Ectodermal cell (in vitro differentiated cells): ENCODE measurements at regions not wholly inside any gene's neighbourhood (a gene's known extent, or its start where the extent isn't known, plus 50 kb on each side); places are given as distances from the start of the nearest gene placed in this dataset.

ENCODE experiments used
- H3K27ac ChIP-seq: 2 replicates; pipeline ENCODE4 v1.7.0; 2013; ENCODE audit warnings: mild to moderate bottlenecking, low read depth, low read length; ENCODE audit not compliant: insufficient read depth, poor library complexity, severe bottlenecking
- H3K27me3 ChIP-seq: 2 replicates; pipeline ENCODE4 v1.7.0; 2013; ENCODE audit warnings: mild to moderate bottlenecking, low read length; ENCODE audit not compliant: insufficient read depth, control insufficient read depth, poor library complexity, severe bottlenecking
- H3K36me3 ChIP-seq: one replicate; pipeline ENCODE4 v1.7.0; 2013; ENCODE audit warnings: low read length; ENCODE audit not compliant: control insufficient read depth, insufficient read depth
- H3K4me1 ChIP-seq: one replicate; pipeline ENCODE4 v1.7.0; 2013; ENCODE audit warnings: low read length; ENCODE audit not compliant: control insufficient read depth, insufficient read depth
- H3K4me3 ChIP-seq: 2 replicates; pipeline ENCODE4 v1.7.0; 2013; ENCODE audit warnings: low read depth, low read length, control low read depth; ENCODE audit not compliant: insufficient read depth
- H3K9me3 ChIP-seq: 2 replicates; pipeline ENCODE4 v1.7.0; 2013; ENCODE audit warnings: mild to moderate bottlenecking, low read length, moderate library complexity; ENCODE audit not compliant: control insufficient read depth
- WGBS, 2 experiments: methylation state at CpG; one replicate each; pipeline ENCODE4 v1.1.7; 2013; ENCODE audit warnings: missing lambda C conversion rate in 2 of 2; 5-methylcytosine and 5-hydroxymethylcytosine counted together

DNA sequence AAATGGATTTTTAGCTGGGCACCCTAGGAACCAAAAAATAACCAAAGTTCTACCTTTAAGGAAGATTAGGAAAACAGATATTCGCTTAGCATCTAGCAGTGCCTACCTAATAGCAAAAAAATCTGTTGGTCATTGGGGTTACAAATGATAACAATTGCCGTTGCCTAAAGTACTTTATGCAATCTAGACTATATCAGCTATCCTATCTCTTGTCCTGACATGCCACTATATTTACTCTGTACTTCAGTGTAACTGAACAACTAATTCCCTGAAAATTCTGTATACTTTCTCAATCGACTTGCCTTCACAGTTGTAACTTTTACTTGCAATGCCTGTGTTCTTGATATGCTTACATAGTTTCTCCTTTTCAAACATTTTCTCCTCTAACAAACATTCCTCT, 282.9 kb upstream of the PCDH7 start:
- no peaks in the 10 kb centered on the region for H3K4me1 ChIP-seq
- 94 to 95% methylated on average over 3 of the region's 3 CpGs for WGBS, 2 experiments
- no peaks in the 10 kb centered on the region for H3K27me3 ChIP-seq
- no peaks in the 10 kb centered on the region for H3K36me3 ChIP-seq
- no peak overlapping the region for H3K27ac ChIP-seq
- H3K9me3 ChIP-seq, result no peaks in the 10 kb centered on the region
- no peak overlapping the region for H3K4me3 ChIP-seq

DNA sequence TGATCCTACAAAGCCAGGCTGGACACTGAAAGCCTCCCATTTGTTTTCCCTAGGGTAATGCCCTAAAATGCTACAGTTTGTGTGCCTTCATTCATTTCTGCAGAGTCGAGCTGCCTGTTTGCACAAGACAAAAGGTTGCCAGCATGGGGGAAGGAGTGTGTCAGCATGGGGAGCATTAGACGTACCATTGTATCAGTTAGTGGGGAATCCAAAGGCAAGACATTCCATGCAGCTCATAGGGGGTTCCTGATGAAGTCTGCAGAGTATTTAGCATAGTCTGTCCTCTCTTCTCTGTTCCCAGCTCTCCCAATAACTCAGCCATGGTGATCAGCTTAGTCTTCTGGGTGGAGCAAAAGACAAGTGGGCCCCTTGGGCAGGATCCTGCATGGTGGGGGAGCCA, 276.9 kb upstream of the PCDH7 start:
- Histone ChIP-seq H3K4me1 (peaks cover 5% of the 10 kb centered on the region), H3K9me3 (no peaks in the 10 kb centered on the region), H3K27me3 (no peaks in the 10 kb centered on the region), H3K27ac (peak overlapping the region; percentile 30), H3K36me3 (no peaks in the 10 kb centered on the region), H3K4me3 (no peak overlapping the region)
- 3 to 5% methylated on average over 2 of the region's 2 CpGs for WGBS, 2 experiments

DNA sequence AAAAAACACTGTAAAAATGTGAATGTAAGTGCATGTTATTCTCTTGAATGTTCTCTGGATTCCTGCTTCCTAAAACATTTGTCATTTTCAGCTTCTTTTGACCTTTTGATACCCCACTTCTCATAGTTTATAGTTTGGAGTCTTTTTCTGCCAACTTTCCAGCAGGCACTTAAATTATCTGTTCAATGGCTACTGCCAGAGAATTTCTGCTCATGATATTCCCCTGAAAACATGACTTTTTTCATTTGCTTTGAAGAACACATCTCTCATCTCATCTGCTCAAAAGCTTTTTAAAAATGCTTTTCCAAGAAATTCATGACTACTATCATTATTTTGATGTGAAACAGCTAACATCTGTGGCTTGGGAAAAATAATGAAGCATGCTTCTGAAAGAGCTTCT, 269.7 kb upstream of the PCDH7 start:
- H3K4me1 ChIP-seq, result no peaks in the 10 kb centered on the region
- no peaks in the 10 kb centered on the region for H3K9me3 ChIP-seq
- H3K27ac ChIP-seq, result no peak overlapping the region
- no peaks in the 10 kb centered on the region for H3K27me3 ChIP-seq
- H3K4me3 ChIP-seq, result no peak overlapping the region
- H3K36me3 ChIP-seq, result no peaks in the 10 kb centered on the region

- Histone ChIP-seq H3K9me3 (no peaks in the 10 kb centered on the region), H3K27ac (no peak overlapping the region), H3K36me3 (no peaks in the 10 kb centered on the region), H3K4me3 (no peak overlapping the region), H3K4me1 (no peaks in the 10 kb centered on the region), H3K27me3 (no peaks in the 10 kb centered on the region)
- WGBS, 2 experiments, result 80 to 94% methylated on average over 1 of the region's 1 CpG
Observed at GRCh38 chr4:30454504-30454903, 265.7 kb upstream of the PCDH7 start.

DNA sequence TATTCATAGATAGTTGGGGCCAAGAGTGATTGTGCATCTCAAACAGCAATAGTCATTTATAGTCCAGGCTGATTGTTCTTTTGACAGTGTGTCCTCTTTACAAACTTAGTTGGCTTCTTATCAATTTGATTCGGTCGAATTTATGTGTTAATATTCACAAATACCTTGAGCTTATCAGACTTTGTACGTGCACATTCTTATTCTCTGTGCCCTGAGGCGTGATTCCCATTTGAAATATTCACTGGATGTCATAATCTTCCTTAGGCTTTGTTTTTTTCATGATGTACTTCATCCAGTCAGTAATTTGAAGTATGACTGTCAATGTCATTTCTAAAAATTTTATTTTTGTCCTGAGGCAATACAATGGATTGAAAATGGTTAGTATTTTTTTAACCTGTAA, 263.5 kb upstream of the PCDH7 start:
- H3K9me3 ChIP-seq, result no peaks in the 10 kb centered on the region
- 96 to 99% methylated on average over 4 of the region's 4 CpGs for WGBS, 2 experiments
- H3K36me3 ChIP-seq, result no peaks in the 10 kb centered on the region
- H3K27ac ChIP-seq, result no peak overlapping the region
- H3K27me3 ChIP-seq, result no peaks in the 10 kb centered on the region
- peaks cover 8% of the 10 kb centered on the region for H3K4me1 ChIP-seq
- H3K4me3 ChIP-seq, result no peak overlapping the region

GRCh38 chr4:30460818-30461217, 259.4 kb upstream of the PCDH7 start:
- no peaks in the 10 kb centered on the region for H3K36me3 ChIP-seq
- H3K27me3 ChIP-seq, result no peaks in the 10 kb centered on the region
- no peaks in the 10 kb centered on the region for H3K9me3 ChIP-seq
- H3K4me1 ChIP-seq, result peaks cover 8% of the 10 kb centered on the region
- H3K4me3 ChIP-seq, result no peak overlapping the region
- no peak overlapping the region for H3K27ac ChIP-seq
- WGBS, 2 experiments, result 78 to 85% methylated on average over 2 to 3 of the region's 3 CpGs

DNA sequence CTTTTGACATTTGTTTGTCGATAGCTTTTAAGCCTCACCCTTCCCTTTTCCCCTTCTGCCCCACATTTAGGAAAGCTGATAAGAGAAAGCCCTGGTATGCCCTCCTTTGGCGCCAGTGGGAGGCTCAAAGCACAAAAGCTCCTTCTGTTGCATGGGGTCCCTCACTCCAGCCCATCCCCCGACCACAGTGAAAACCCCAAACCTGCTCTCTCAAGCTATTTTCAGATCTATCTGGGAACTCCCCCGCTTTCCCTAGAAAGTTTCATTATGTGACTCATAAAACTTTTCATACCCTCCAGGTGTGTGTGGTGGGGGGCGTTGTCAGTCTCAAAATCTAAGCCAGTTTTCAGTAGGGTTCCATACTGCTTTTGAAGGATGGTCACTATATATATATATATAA, 259.0 kb upstream of the PCDH7 start:
- Histone ChIP-seq H3K9me3 (no peaks in the 10 kb centered on the region), H3K27me3 (no peaks in the 10 kb centered on the region), H3K36me3 (no peaks in the 10 kb centered on the region), H3K4me1 (peaks cover 8% of the 10 kb centered on the region), H3K4me3 (no peak overlapping the region), H3K27ac (no peak overlapping the region)
- WGBS, 2 experiments, result 64 to 74% methylated on average over 4 of the region's 5 CpGs

DNA sequence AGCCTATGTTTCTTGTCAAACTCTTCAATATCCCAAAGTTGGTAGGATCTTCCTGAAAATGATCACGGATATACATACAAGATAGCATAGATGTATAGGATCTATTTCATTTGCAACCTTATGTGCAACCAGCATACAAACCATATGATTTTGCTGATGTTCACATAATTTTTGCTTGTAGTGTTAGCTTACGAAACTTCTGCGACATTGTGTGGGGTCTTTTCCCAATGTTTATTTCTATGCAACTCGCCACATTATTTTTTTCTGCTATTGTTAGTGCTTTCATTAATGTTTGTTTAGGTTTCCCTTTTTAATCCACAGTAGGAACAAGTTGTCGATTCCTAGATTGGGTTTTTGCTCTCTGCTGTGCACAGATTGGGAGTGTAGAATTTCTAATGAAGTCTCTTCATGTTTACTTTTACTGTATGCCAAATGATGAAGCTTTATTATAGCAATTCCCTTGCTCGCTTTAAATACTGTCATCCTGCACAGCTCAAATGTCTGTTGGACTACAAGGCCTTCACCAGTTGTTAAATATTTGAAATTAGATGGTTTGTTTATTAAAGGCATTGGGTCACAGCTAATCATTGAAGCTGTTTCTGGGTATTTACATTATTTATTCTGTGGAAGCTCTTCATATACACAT, 257.6 kb upstream of the PCDH7 start:
- H3K27me3 ChIP-seq, result no peaks in the 10 kb centered on the region
- WGBS, 2 experiments, result 95 to 100% methylated on average over 4 to 6 of the region's 6 CpGs
- H3K4me1 ChIP-seq, result peaks cover 8% of the 10 kb centered on the region
- H3K4me3 ChIP-seq, result no peak overlapping the region
- H3K9me3 ChIP-seq, result no peaks in the 10 kb centered on the region
- H3K27ac ChIP-seq, result no peak overlapping the region
- no peaks in the 10 kb centered on the region for H3K36me3 ChIP-seq

DNA sequence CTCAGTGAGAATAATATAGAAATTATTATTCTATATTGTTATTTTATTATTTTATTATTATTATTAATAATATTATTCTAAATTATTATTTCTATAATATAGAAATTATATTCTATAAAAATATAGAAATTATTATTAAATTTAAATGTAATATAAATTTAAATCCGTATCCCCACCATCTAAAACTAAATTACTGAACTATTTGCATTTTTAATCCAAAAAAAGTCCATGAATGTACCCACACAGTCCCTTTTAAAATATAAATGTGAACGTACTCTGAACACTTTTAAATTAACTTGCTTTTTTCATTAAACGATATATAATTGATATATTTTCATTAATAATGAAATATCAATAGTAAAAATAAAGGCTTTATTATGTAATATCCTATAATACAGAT, 248.3 kb upstream of the PCDH7 start:
- 82% methylated on average over 1 of the region's 3 CpGs; no CpG with 5 or more reads in 1 of the 2 experiments for WGBS, 2 experiments
- Histone ChIP-seq H3K9me3 (no peaks in the 10 kb centered on the region), H3K27ac (no peak overlapping the region), H3K4me3 (no peak overlapping the region), H3K27me3 (no peaks in the 10 kb centered on the region), H3K36me3 (no peaks in the 10 kb centered on the region), H3K4me1 (no peaks in the 10 kb centered on the region)

DNA sequence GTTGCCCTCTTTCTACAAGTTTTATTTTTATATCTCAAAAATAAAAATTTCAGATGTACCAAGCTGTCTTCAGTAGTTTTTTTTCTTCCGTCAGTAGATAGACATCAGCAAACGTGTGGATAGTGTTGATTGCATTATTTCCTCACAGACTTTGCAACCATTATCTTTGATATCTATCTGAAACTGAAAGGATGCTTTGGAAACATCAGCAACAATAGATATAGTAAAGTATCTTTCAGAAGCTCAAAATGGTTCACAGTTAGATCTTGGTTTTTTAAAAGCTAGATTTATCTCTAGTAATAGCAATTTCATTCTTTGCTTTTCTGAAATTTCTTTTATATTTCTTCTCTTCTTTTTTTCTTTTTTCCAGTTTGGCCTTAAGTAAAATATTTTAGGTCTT, 246.9 kb upstream of the PCDH7 start:
- Histone ChIP-seq H3K4me1 (no peaks in the 10 kb centered on the region), H3K27ac (no peak overlapping the region), H3K4me3 (no peak overlapping the region), H3K27me3 (no peaks in the 10 kb centered on the region), H3K9me3 (no peaks in the 10 kb centered on the region), H3K36me3 (no peaks in the 10 kb centered on the region)
- WGBS, 2 experiments, result 100% methylated on average over 2 of the region's 2 CpGs

DNA sequence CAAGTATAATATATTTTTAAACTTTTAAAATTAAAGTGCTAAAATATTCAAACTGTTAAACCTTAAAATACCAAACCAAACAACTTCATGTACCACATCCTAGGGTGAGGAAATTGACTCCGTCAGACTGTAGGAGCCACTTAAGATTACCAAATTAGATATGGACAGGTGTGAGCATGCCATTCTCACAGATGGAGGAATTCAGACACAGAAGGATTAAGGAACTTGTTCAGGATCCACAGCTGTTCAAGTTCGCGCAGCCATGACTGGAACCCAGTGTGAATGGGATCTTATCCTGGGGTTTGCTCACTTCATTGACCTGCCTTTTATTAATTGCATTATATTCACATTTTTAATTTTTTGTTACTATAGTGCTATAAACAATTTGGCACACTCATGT, 224.9 kb upstream of the PCDH7 start:
- 95 to 100% methylated on average over 3 of the region's 3 CpGs for WGBS, 2 experiments
- Histone ChIP-seq H3K4me1 (no peaks in the 10 kb centered on the region), H3K27ac (no peak overlapping the region), H3K9me3 (no peaks in the 10 kb centered on the region), H3K27me3 (no peaks in the 10 kb centered on the region), H3K4me3 (no peak overlapping the region), H3K36me3 (no peaks in the 10 kb centered on the region)
